Osteocyte (in vitro differentiated cells): ENCODE measurements at regions not wholly inside any gene's neighbourhood (a gene's known extent, or its start where the extent isn't known, plus 50 kb on each side); places are given as distances from the start of the nearest gene placed in this dataset.

Experiments
- DNase-seq: peaks from one replicate; pipeline ENCODE4 v3.0.0; 2021; ENCODE audit warnings: mixed read lengths; ENCODE audit not compliant: unreplicated experiment; ENCODE audit errors: extremely low spot score
- H3K27ac Mint-ChIP-seq: one replicate; pipeline ENCODE4 v1.8.0; 2021; ENCODE audit warnings: mild to moderate bottlenecking, mixed read lengths; ENCODE audit not compliant: unreplicated experiment
- H3K27me3 Mint-ChIP-seq: one replicate; pipeline ENCODE4 v1.8.0; 2021; ENCODE audit warnings: mixed read lengths; ENCODE audit not compliant: unreplicated experiment
- H3K36me3 Mint-ChIP-seq: one replicate; pipeline ENCODE4 v1.8.0; 2021; ENCODE audit warnings: mixed read lengths; ENCODE audit not compliant: unreplicated experiment
- H3K4me1 Mint-ChIP-seq: one replicate; pipeline ENCODE4 v1.8.0; 2021; ENCODE audit warnings: mixed read lengths; ENCODE audit not compliant: unreplicated experiment
- H3K4me3 Mint-ChIP-seq: one replicate; pipeline ENCODE4 v1.8.0; 2021; ENCODE audit warnings: mild to moderate bottlenecking, moderate library complexity, mixed read lengths; ENCODE audit not compliant: unreplicated experiment
- H3K9me3 Mint-ChIP-seq: one replicate; pipeline ENCODE4 v1.8.0; 2021; ENCODE audit warnings: mixed read lengths; ENCODE audit not compliant: unreplicated experiment
- CTCF ChIP-seq: fragments of 200-600 bp; sonication (generic); IDR thresholded peaks from 2 replicates; pipeline ENCODE4 v1.5.0; 2021; ENCODE audit warnings: antibody characterized with exemption, mild to moderate bottlenecking, moderate library complexity

GRCh38 chr11:26229257-26229656 is 102.7 kb upstream of the ANO3 start:
- Mint-ChIP-seq H3K9me3 (no peaks in the 10 kb centered on the region), H3K4me1 (peaks cover 21% of the 10 kb centered on the region), H3K36me3 (no peaks in the 10 kb centered on the region), H3K27ac (no peak overlapping the region), H3K4me3 (no peak overlapping the region), H3K27me3 (no peaks in the 10 kb centered on the region)
- no peak for TF ChIP-seq CTCF
- DNase-seq = no peak

- no peak for TF ChIP-seq CTCF
- Mint-ChIP-seq H3K9me3 (no peaks in the 10 kb centered on the region), H3K27me3 (no peaks in the 10 kb centered on the region), H3K27ac (no peak overlapping the region), H3K4me3 (no peak overlapping the region), H3K4me1 (peaks cover 21% of the 10 kb centered on the region), H3K36me3 (no peaks in the 10 kb centered on the region)
- DNase-seq = no peak
Observed at GRCh38 chr11:26229981-26230380, 101.9 kb upstream of the ANO3 start.

- peaks cover 21% of the 10 kb centered on the region for H3K4me1 Mint-ChIP-seq
- H3K9me3 Mint-ChIP-seq = no peaks in the 10 kb centered on the region
- DNase-seq = no peak
- no peak overlapping the region for H3K27ac Mint-ChIP-seq
- no peak for TF ChIP-seq CTCF
- no peaks in the 10 kb centered on the region for H3K36me3 Mint-ChIP-seq
- H3K27me3 Mint-ChIP-seq = no peaks in the 10 kb centered on the region
- H3K4me3 Mint-ChIP-seq = no peak overlapping the region
Observed at GRCh38 chr11:26231252-26231661, 100.7 kb upstream of the ANO3 start.

GRCh38 chr11:26234451-26234850 is 97.5 kb upstream of the ANO3 start:
- Mint-ChIP-seq H3K36me3 (no peaks in the 10 kb centered on the region), H3K27me3 (no peaks in the 10 kb centered on the region), H3K4me1 (peaks cover 7% of the 10 kb centered on the region), H3K27ac (no peak overlapping the region), H3K4me3 (no peak overlapping the region), H3K9me3 (no peaks in the 10 kb centered on the region)
- no peak for TF ChIP-seq CTCF
- no peak for DNase-seq

- TF ChIP-seq CTCF = no peak
- no peak for DNase-seq
- Mint-ChIP-seq H3K27ac (no peak overlapping the region), H3K27me3 (no peaks in the 10 kb centered on the region), H3K36me3 (no peaks in the 10 kb centered on the region), H3K9me3 (no peaks in the 10 kb centered on the region), H3K4me1 (peaks cover 1% of the 10 kb centered on the region), H3K4me3 (no peak overlapping the region)
Observed at GRCh38 chr11:26243426-26243825, 88.5 kb upstream of the ANO3 start.
